ENCODE measurements at regions not wholly inside any gene's neighbourhood (a gene's known extent, or its start where the extent isn't known, plus 50 kb on each side); places are given as distances from the start of the nearest gene placed in this dataset.

GRCh38 chr20:11582060-11582459, 335.6 kb upstream of the BTBD3 start:
- H3K27ac Mint-ChIP-seq = no peak overlapping the region
- H3K4me3 Mint-ChIP-seq = no peak overlapping the region
- ATAC-seq (no peak), DNase-seq (no peak)
- H3K9me3 Mint-ChIP-seq = peaks cover 0 to 14% of the 10 kb centered on the region in 2 donors
- H3K4me1 Mint-ChIP-seq = no peaks in the 10 kb centered on the region
- no peaks in the 10 kb centered on the region for H3K27me3 Mint-ChIP-seq

GRCh38 chr20:11585752-11586352, 331.8 kb upstream of the BTBD3 start:
- H3K9me3 Mint-ChIP-seq = peaks cover 5 to 19% of the 10 kb centered on the region in 2 donors
- no peak for DNase-seq
- H3K4me1 Mint-ChIP-seq = no peaks in the 10 kb centered on the region
- H3K4me3 Mint-ChIP-seq = no peak overlapping the region
- H3K27me3 Mint-ChIP-seq = no peaks in the 10 kb centered on the region
- ATAC-seq = no peak
- H3K27ac Mint-ChIP-seq = no peak overlapping the region

DNA sequence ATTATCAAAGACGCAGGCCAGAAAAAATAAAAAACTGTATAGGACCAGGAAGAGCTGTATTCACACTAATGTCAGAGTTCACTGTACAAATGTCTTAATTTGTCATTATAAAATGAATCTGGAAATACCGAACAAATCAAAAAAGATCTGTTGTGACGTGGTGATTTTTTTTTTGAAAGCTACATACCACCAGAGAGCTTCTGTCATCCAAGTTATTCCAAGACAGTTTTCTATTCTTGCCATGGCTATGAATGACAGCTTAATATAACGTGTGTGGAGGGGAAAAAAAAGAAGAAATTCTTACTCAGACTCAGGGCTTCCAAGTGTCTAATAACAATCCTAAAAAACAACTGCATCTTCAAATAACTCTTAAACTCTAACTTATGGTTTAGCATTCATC, 328.8 kb upstream of the BTBD3 start:
- Mint-ChIP-seq H3K27me3 (no peaks in the 10 kb centered on the region), H3K4me3 (no peak overlapping the region)

GRCh38 chr20:11591965-11592364, 325.7 kb upstream of the BTBD3 start:
- Mint-ChIP-seq H3K27me3 (no peaks in the 10 kb centered on the region), H3K9me3 (peaks cover 7 to 35% of the 10 kb centered on the region in 2 donors), H3K4me3 (no peak overlapping the region), H3K4me1 (no peaks in the 10 kb centered on the region), H3K27ac (no peak overlapping the region)
- DNase-seq = no peak
- ATAC-seq = no peak

More for the DNA sequence above, 328.8 kb upstream of the BTBD3 start:
- H3K27ac Mint-ChIP-seq = no peak overlapping the region
- peaks cover 5 to 26% of the 10 kb centered on the region in 2 donors for H3K9me3 Mint-ChIP-seq
- H3K4me1 Mint-ChIP-seq = no peaks in the 10 kb centered on the region
- DNase-seq (no peak), ATAC-seq (no peak)

DNA sequence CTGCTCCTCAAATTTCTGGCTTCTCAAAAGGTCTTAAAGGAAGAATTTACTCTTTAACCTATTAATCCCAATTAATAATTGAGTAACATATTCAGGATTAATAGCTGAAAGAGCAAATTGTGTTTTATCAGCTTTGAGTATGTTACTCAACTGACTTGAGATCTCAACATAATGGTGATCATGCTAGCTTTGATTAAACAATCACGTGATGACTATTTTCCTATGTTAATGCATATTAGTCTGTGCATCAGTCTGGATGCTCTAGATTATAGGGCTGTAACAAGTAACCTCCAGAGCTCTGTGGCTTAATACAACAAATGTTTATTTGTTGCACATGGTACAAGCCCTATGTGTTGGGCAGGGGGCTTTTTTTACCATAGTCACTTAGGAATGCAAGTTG, 313.4 kb upstream of the BTBD3 start:
- H3K4me1 Mint-ChIP-seq = no peaks in the 10 kb centered on the region
- no peak overlapping the region for H3K27ac Mint-ChIP-seq
- ATAC-seq (no peak), DNase-seq (no peak)
- no peaks in the 10 kb centered on the region for H3K27me3 Mint-ChIP-seq
- H3K4me3 Mint-ChIP-seq = no peak overlapping the region
- H3K9me3 Mint-ChIP-seq = peaks cover 10 to 27% of the 10 kb centered on the region in 2 donors

- no peak for ATAC-seq
- Mint-ChIP-seq H3K9me3 (peaks cover 15 to 27% of the 10 kb centered on the region in 2 donors), H3K4me1 (no peaks in the 10 kb centered on the region), H3K4me3 (no peak overlapping the region), H3K27me3 (no peaks in the 10 kb centered on the region), H3K27ac (no peak overlapping the region)
- DNase-seq = no peak
Observed at GRCh38 chr20:11607047-11607446, 310.6 kb upstream of the BTBD3 start.

GRCh38 chr20:11608736-11609135, 309.0 kb upstream of the BTBD3 start:
- no peak for DNase-seq
- H3K9me3 Mint-ChIP-seq = peaks cover 15 to 27% of the 10 kb centered on the region in 2 donors
- no peak overlapping the region for H3K4me3 Mint-ChIP-seq
- no peaks in the 10 kb centered on the region for H3K4me1 Mint-ChIP-seq
- ATAC-seq = no peak
- no peak overlapping the region for H3K27ac Mint-ChIP-seq
- H3K27me3 Mint-ChIP-seq = no peaks in the 10 kb centered on the region

GRCh38 chr20:11624704-11625103, 293.0 kb upstream of the BTBD3 start:
- no peaks in the 10 kb centered on the region for H3K27me3 Mint-ChIP-seq
- H3K4me3 Mint-ChIP-seq = no peak overlapping the region
- ATAC-seq (no peak), DNase-seq (no peak)
- H3K9me3 Mint-ChIP-seq = peaks cover 4 to 7% of the 10 kb centered on the region in 2 donors
- H3K27ac Mint-ChIP-seq = no peak overlapping the region
- H3K4me1 Mint-ChIP-seq = no peaks in the 10 kb centered on the region

DNA sequence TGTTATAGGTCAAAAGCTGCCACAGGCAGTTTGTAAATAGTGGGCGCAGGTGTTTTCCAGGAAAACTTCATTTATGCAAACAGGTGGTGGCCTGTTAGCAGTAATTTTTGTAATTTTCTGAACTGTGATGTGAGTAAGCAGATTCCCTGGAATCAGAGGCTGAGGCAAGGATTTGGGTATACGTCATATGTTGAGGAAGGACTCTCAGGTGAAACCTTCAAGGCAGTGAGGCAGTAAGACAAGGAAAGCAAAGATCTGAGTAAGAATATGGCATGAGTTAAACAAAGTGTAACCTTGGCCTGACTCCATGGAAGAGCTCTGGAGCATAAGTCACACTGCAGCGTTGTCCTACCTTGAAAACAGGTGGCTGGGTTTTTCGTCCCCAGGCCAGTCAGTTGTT, 291.1 kb upstream of the BTBD3 start:
- ATAC-seq (no peak), DNase-seq (no peak)
- Mint-ChIP-seq H3K4me3 (no peak overlapping the region), H3K27ac (no peak overlapping the region), H3K4me1 (no peaks in the 10 kb centered on the region), H3K9me3 (peaks cover 4 to 7% of the 10 kb centered on the region in 2 donors), H3K27me3 (no peaks in the 10 kb centered on the region)

- no peak overlapping the region for H3K27ac Mint-ChIP-seq
- ATAC-seq (no peak), DNase-seq (no peak)
- no peaks in the 10 kb centered on the region for H3K9me3 Mint-ChIP-seq
- no peak overlapping the region for H3K4me3 Mint-ChIP-seq
- H3K4me1 Mint-ChIP-seq = no peaks in the 10 kb centered on the region
- H3K27me3 Mint-ChIP-seq = no peaks in the 10 kb centered on the region
Observed at GRCh38 chr20:11642866-11643265, 274.8 kb upstream of the BTBD3 start.

GRCh38 chr20:11646359-11646758, 271.3 kb upstream of the BTBD3 start:
- H3K4me3 Mint-ChIP-seq = no peak overlapping the region
- DNase-seq (no peak), ATAC-seq (peak; percentile 42)
- no peaks in the 10 kb centered on the region for H3K27me3 Mint-ChIP-seq
- no peaks in the 10 kb centered on the region for H3K4me1 Mint-ChIP-seq
- peaks cover 4 to 17% of the 10 kb centered on the region in 2 donors for H3K9me3 Mint-ChIP-seq
- no peak overlapping the region for H3K27ac Mint-ChIP-seq

DNA sequence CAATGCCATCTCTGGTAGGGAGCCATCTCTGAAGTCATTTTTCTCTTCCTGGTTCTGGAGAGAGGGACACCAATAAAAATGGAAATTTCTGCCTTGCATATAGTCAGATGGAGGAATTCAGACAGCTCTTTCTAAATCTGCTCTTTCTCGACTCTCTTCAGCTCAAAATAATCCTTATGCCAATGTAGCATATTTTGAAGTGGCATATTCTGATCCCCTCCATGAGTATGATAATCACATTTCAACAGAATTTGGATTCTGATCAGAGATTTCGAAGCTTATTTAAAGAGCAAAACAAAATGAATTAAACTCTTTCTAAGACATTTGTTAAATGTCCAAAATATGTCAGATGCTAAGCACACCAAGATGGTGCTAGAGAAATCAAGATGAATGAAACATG, 267.1 kb upstream of the BTBD3 start:
- Mint-ChIP-seq H3K9me3 (peaks cover 4 to 17% of the 10 kb centered on the region in 2 donors), H3K27ac (no peak overlapping the region), H3K27me3 (no peaks in the 10 kb centered on the region), H3K4me1 (no peaks in the 10 kb centered on the region), H3K4me3 (no peak overlapping the region)
- ATAC-seq = no peak
- no peak for DNase-seq

DNA sequence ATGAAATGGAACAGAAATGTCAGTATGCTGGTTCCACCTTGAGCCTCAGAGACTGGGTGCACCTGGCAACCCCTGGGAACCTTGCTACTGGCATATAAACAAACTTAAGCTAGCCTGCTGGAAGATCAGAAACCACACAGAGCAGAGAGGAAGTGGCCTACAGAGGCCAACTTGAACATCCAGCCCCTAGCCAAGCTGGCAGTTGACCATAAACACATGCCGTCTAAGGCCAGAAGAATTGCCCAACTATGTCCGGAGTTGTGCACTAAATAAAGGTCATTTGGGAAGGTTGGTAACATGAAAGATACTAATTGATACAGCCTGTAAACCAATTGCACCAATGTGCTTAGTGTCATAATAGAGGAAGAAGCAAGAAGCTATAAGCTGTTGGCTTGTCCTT, 266.6 kb upstream of the BTBD3 start:
- Mint-ChIP-seq H3K27me3 (no peaks in the 10 kb centered on the region), H3K9me3 (peaks cover 4 to 17% of the 10 kb centered on the region in 2 donors), H3K4me1 (no peaks in the 10 kb centered on the region), H3K27ac (no peak overlapping the region), H3K4me3 (no peak overlapping the region)
- DNase-seq (no peak), ATAC-seq (no peak)

DNA sequence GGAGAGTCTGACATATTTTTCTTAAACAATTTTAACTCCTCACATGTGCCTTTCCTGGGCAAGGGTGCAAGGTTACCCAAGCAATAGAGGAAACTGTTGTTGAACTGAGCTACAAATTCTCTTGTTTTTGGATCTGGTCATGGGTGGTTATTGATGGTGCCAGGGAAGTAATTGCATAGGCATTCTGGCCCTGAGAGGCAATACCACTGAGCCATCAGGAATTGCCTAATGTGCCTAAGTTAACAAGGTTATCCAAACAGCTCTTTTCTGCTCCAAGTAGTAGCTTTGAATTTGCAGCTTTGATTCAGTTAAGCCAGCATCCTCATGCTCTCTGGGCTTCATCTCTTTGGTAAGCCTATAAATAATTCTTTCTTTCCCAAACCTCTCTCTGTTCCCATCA, 266.0 kb upstream of the BTBD3 start:
- Mint-ChIP-seq H3K27ac (no peak overlapping the region), H3K9me3 (peaks cover 4 to 17% of the 10 kb centered on the region in 2 donors), H3K27me3 (no peaks in the 10 kb centered on the region), H3K4me3 (no peak overlapping the region), H3K4me1 (no peaks in the 10 kb centered on the region)
- DNase-seq (no peak), ATAC-seq (no peak)

GRCh38 chr20:11652128-11652527, 265.6 kb upstream of the BTBD3 start:
- H3K27me3 Mint-ChIP-seq = no peaks in the 10 kb centered on the region
- ATAC-seq = no peak

DNA sequence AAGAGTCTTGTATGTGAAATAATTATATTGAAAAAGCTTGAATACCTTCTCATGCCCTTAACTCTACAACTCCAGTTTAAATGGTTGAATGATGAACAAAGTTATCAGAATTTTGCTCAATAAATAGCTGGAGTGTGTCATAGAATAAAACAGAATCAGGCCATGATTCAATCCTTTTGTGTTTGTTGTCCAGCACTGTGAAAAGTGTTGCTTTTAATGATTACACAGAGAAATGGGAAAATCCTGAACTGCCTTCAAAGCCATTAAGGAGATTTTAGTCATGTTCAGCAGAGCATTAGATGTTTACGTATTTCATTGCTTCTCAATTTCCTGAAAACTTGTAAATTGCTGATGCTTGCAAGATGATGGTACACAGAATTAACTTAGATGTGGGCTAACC, 262.9 kb upstream of the BTBD3 start:
- H3K9me3 Mint-ChIP-seq = peaks cover 4 to 9% of the 10 kb centered on the region in 2 donors
- H3K4me3 Mint-ChIP-seq = no peak overlapping the region
- H3K4me1 Mint-ChIP-seq = no peaks in the 10 kb centered on the region
- no peak for DNase-seq
- H3K27ac Mint-ChIP-seq = no peak overlapping the region
- ATAC-seq = no peak
- no peaks in the 10 kb centered on the region for H3K27me3 Mint-ChIP-seq

More at GRCh38 chr20:11652128-11652527, 265.6 kb upstream of the BTBD3 start:
- Mint-ChIP-seq H3K4me1 (no peaks in the 10 kb centered on the region), H3K4me3 (no peak overlapping the region), H3K9me3 (peaks cover 4 to 17% of the 10 kb centered on the region in 2 donors), H3K27ac (no peak overlapping the region)
- DNase-seq = no peak

DNA sequence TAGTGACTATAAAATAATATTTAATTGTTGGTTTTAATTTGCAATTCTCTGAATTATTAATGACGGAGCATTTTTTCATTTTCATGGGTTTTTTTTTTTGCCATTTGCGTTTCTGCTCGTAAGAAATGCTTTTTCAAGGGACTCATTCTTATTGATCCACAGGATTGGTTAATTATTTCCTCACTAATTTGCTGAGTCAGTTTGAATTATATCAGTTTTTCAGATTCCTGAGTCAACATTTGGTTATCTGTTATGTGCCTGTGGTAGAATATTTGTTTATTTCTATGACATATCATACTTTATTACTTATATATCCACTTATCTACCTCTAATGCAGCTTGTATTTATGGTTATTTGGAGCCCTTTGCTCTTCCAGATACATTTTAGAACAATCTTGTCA, 257.0 kb upstream of the BTBD3 start:
- Mint-ChIP-seq H3K4me1 (no peaks in the 10 kb centered on the region), H3K9me3 (peaks cover 0 to 4% of the 10 kb centered on the region in 2 donors), H3K27me3 (no peaks in the 10 kb centered on the region), H3K27ac (no peak overlapping the region), H3K4me3 (no peak overlapping the region)
- no peak for DNase-seq
- no peak for ATAC-seq

Data from stimulated activated naive CD8-positive, alpha-beta T cell treated with anti-CD3 and anti-CD28 coated beads, Interleukin-15, amount 100 ng/mL, for 72 hours (primary cell).